Ramos (cell line): ENCODE measurements at regions not wholly inside any gene's neighbourhood (a gene's known extent, or its start where the extent isn't known, plus 50 kb on each side); places are given as distances from the start of the nearest gene placed in this dataset.

ENCODE experiments used
- in situ Hi-C: fragments of 300-500 bp; cut with MboI; formaldehyde crosslinking; loops from one replicate; pipeline ENCODE4 v1.14.3; 2022; ENCODE audit warnings: low sequenced_read_pairs; ENCODE audit not compliant: unreplicated experiment

DNA sequence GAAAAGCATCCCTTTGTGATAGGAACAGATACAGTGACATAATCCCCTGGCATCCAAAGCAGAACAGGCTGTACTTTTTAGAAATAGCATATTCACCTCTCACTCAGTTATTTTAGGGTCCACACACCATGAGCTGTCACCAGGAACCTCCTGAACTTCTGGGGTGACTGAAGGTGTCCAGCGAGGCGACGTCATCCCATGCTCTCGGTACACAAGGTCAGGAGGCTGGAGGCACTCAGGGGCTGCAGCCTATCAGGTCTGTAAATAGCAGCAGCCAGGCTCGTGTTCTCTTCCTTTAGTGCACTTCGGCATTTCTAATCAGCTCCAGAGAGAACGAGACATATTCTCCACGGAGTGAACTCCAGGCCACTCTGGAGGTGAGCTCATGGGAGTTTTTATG, 98.3 kb downstream of the GATA6 start:
- in situ Hi-C loops = loop anchor here (25.0 kb wide), 1 partner anchor 830 kb away; no protein-coding TSS in a partner anchor

DNA sequence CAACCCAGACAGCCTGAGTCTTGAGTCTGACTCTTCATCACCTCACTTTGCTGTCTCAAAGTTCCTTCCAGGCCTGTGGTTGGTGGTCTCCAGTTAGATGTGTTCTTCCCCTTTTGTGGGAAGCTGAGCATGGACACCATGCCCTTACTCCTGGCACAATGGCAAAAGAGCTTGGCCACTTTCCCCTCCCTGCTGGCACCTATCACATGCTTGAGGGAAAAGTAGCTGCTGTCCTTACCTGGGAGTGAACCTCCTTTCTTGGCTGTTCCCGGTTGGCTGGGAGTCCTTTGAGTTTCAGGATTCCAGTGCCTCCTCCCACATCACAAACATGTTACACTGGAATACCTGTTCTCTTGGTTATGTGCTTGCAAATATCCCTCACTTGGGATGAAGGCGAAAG, 97.8 kb downstream of the GATA6 start:
- in situ Hi-C loops = loop anchor here (25.0 kb wide), 1 partner anchor 830 kb away; no protein-coding TSS in a partner anchor

DNA sequence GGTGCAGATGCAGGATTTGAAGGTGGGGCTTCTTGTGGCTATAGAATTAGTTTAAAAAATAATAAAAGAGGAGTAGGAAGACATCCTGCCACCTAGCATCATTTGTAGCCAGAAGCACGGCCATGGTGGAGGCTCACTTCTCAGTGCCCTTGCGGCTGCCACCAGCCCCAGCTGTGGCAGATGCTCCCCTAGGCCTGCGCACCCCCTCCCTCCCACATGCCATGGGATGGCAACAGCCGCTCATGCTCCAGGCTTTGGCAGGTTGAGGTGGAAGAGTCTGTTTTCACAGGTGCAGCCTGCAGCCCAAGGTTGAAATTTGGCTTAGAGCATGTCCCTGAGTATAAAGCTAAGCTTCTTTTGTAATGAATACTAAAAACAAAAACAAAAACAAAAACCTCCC, 96.4 kb downstream of the GATA6 start:
- in situ Hi-C loops = loop anchor here (25.0 kb wide), 1 partner anchor 829 kb away; no protein-coding TSS in a partner anchor

DNA sequence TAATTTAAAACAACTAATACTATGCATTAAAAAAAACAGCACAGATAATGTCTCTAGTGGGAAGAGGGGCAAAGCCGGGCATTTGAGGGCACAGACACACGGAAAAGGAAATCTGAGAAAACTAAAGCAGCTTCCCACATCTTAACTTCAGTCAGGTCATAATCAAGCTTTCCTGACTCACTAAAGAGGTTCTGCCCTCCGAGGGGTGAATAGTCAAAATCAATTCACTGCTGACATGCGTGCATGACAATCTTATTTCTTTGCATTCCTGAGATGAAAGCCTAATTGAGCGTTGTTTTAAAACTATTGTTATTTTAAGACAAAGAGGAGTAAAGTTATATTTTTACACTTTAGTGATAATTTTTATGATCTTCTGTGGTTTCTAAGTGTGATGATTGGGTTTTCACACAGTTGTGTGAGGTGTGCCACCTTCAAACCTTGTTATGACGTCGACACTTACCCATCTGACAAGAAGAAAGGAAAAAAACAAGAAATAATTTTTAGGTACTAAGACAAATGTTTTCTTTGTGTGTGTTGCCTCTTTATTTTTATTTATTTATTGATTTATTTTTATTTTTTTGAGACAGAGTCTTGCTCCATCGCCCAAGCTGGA, 90.9 kb downstream of the GATA6 start:
- in situ Hi-C loops = loop anchor here (25.0 kb wide), 1 partner anchor 823 kb away; no protein-coding TSS in a partner anchor

- in situ Hi-C loops = loop anchor here (25.0 kb wide), 1 partner anchor 820 kb away; no protein-coding TSS in a partner anchor
These were observed 87.7 kb downstream of the GATA6 start for GRCh38 chr18:22257022-22257543.

GRCh38 chr18:22254088-22254487, 84.7 kb downstream of the GATA6 start:
- in situ Hi-C loops = loop anchor here (25.0 kb wide), 1 partner anchor 817 kb away; no protein-coding TSS in a partner anchor

GRCh38 chr18:22253676-22254075, 84.3 kb downstream of the GATA6 start:
- in situ Hi-C loops = loop anchor here (25.0 kb wide), 1 partner anchor 816 kb away; no protein-coding TSS in a partner anchor

GRCh38 chr18:22253156-22253555, 83.8 kb downstream of the GATA6 start:
- in situ Hi-C loops = loop anchor here (25.0 kb wide), 1 partner anchor 816 kb away; no protein-coding TSS in a partner anchor
